ENCODE measurements at regions not wholly inside any gene's neighbourhood (a gene's known extent, or its start where the extent isn't known, plus 50 kb on each side); places are given as distances from the start of the nearest gene placed in this dataset.

DNA sequence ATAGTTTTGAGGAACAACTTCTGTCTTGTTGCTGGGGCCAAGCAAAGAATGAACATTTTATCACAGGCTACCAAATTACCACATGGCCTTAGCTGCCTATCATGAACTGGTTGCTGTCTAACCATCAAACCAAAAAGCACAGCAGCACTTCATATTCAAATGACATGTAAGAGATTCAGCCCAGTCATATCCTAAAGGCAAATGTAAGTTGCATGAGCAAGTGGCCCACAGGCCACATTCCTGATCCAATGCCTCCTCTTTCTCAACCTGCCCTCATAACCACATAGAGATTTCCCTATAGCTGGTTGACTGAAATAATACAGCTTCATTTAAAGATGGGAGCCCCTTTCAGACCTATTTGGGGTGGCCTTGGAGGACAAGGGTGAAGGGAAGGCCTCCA, 572.3 kb downstream of the IRS1 start:
- H3F3A ChIP-seq (ENCODE audit: insufficient read depth), result no peaks in the 10 kb centered on the region
- H3K36me3 ChIP-seq (ENCODE audit: low read length), result no peaks in the 10 kb centered on the region
- TF ChIP-seq, protein P1, sequence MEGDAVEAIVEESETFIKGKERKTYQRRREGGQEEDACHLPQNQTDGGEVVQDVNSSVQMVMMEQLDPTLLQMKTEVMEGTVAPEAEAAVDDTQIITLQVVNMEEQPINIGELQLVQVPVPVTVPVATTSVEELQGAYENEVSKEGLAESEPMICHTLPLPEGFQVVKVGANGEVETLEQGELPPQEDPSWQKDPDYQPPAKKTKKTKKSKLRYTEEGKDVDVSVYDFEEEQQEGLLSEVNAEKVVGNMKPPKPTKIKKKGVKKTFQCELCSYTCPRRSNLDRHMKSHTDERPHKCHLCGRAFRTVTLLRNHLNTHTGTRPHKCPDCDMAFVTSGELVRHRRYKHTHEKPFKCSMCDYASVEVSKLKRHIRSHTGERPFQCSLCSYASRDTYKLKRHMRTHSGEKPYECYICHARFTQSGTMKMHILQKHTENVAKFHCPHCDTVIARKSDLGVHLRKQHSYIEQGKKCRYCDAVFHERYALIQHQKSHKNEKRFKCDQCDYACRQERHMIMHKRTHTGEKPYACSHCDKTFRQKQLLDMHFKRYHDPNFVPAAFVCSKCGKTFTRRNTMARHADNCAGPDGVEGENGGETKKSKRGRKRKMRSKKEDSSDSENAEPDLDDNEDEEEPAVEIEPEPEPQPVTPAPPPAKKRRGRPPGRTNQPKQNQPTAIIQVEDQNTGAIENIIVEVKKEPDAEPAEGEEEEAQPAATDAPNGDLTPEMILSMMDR (IDR thresholded peaks at IDR 0.05; ENCODE audit: insufficient read depth, low read length, poor library complexity, severe bottlenecking), result no peak
- TF ChIP-seq EZH2phosphoT487 (conservative IDR thresholded peaks at IDR 0.05; ENCODE audit: low read length), result no peak
- no peaks in the 10 kb centered on the region for H3K79me2 ChIP-seq (ENCODE audit: insufficient read depth, low read length)
- no peaks in the 10 kb centered on the region for H3K9me2 ChIP-seq (replicated peaks; ENCODE audit: insufficient read depth, low read length)
- H2AFZ ChIP-seq (ENCODE audit: low read depth, low read length, severe bottlenecking), result no peak overlapping the region
- no peak overlapping the region for H3K4me3 ChIP-seq (ENCODE audit: insufficient read depth, low read length, poor library complexity, severe bottlenecking)
- no peaks in the 10 kb centered on the region for H4K20me1 ChIP-seq (ENCODE audit: low read depth, low read length)
- H3K4me2 ChIP-seq (ENCODE audit: low read depth, low read length, poor library complexity, severe bottlenecking), result no peak overlapping the region
- no peak overlapping the region for H3K27ac ChIP-seq (ENCODE audit: low read depth, low read length)
- H3K27me3 ChIP-seq (ENCODE audit: low read length), result no peaks in the 10 kb centered on the region
- no peak overlapping the region for H3K9ac ChIP-seq (ENCODE audit: low read length)
- H3K9me3 ChIP-seq (ENCODE audit: insufficient read depth, low read length), result no peaks in the 10 kb centered on the region

DNA sequence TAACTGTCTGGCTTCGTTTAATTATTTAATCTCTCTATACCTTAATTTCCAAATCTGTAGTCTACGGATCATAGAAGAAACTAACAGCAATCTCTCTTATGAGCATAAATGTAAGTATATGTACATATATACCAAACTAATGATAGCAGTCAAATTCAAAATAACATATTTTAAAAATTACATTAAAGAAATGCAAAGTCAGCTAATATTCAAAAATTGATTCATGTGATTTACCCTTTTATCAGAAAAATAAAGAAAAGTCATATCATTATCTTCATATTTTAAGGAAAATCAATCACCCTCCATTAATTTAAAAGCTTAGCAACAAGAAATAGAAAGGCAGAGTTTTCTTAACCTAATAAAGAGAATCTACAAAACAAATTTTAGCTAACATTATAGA, 575.9 kb downstream of the IRS1 start:
- no peak overlapping the region for H3K9ac ChIP-seq (ENCODE audit: low read length)
- no peaks in the 10 kb centered on the region for H3F3A ChIP-seq (ENCODE audit: insufficient read depth)
- H3K79me2 ChIP-seq (ENCODE audit: insufficient read depth, low read length), result no peaks in the 10 kb centered on the region
- H3K27ac ChIP-seq (ENCODE audit: low read depth, low read length), result no peak overlapping the region
- TF ChIP-seq, protein P1 (IDR thresholded peaks at IDR 0.05; ENCODE audit: insufficient read depth, low read length, poor library complexity, severe bottlenecking), result no peak
- TF ChIP-seq EZH2phosphoT487 (conservative IDR thresholded peaks at IDR 0.05; ENCODE audit: low read length), result no peak
- H3K27me3 ChIP-seq (ENCODE audit: low read length), result no peaks in the 10 kb centered on the region
- H3K9me2 ChIP-seq (replicated peaks; ENCODE audit: insufficient read depth, low read length), result no peaks in the 10 kb centered on the region
- no peak overlapping the region for H3K4me2 ChIP-seq (ENCODE audit: low read depth, low read length, poor library complexity, severe bottlenecking)
- H4K20me1 ChIP-seq (ENCODE audit: low read depth, low read length), result no peaks in the 10 kb centered on the region
- H3K36me3 ChIP-seq (ENCODE audit: low read length), result no peaks in the 10 kb centered on the region
- no peak overlapping the region for H2AFZ ChIP-seq (ENCODE audit: low read depth, low read length, severe bottlenecking)
- no peak overlapping the region for H3K4me3 ChIP-seq (ENCODE audit: insufficient read depth, low read length, poor library complexity, severe bottlenecking)
- no peaks in the 10 kb centered on the region for H3K9me3 ChIP-seq (ENCODE audit: insufficient read depth, low read length)

DNA sequence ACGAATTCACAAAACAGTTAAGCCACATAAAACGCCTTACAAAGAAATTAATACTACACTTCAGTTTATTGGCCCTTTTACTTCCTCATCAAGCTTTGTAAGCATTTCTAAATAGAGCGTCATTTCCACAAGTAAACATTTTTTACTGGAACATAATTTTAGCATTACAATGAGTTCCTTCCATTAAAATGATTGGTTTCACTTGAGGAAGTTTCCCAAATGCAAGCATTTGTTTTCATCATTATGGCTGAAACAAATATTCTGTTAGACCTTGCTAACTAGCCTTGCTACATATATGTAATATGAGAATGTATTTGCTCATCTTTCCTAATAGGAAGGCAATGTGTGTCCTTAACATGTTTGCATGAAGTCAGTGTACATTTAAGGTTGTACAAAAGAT, 579.1 kb downstream of the IRS1 start:
- Histone ChIP-seq H3K79me2 (ENCODE audit: insufficient read depth, low read length) (no peaks in the 10 kb centered on the region), H3K4me3 (ENCODE audit: insufficient read depth, low read length, poor library complexity, severe bottlenecking) (no peak overlapping the region), H2AFZ (ENCODE audit: low read depth, low read length, severe bottlenecking) (no peak overlapping the region), H4K20me1 (ENCODE audit: low read depth, low read length) (no peaks in the 10 kb centered on the region), H3K4me2 (ENCODE audit: low read depth, low read length, poor library complexity, severe bottlenecking) (no peak overlapping the region), H3K27ac (ENCODE audit: low read depth, low read length) (no peak overlapping the region), H3K36me3 (ENCODE audit: low read length) (no peaks in the 10 kb centered on the region), H3K9me2 (replicated peaks; ENCODE audit: insufficient read depth, low read length) (no peaks in the 10 kb centered on the region), H3K27me3 (ENCODE audit: low read length) (no peaks in the 10 kb centered on the region), H3K9ac (ENCODE audit: low read length) (no peak overlapping the region), H3F3A (ENCODE audit: insufficient read depth) (no peaks in the 10 kb centered on the region), H3K9me3 (ENCODE audit: insufficient read depth, low read length) (no peaks in the 10 kb centered on the region)
- no peak for TF ChIP-seq EZH2phosphoT487 (conservative IDR thresholded peaks at IDR 0.05; ENCODE audit: low read length)
- TF ChIP-seq, protein P1 (IDR thresholded peaks at IDR 0.05; ENCODE audit: insufficient read depth, low read length, poor library complexity, severe bottlenecking), result no peak
